Cardiac fibroblast (primary cell): ENCODE measurements at regions not wholly inside any gene's neighbourhood (a gene's known extent, or its start where the extent isn't known, plus 50 kb on each side); places are given as distances from the start of the nearest gene placed in this dataset.
"Not testable (repeated sequence)": the region's sequence is repeated elsewhere in the genome, so short reads cannot be mapped to it uniquely, and the experiment has no call there.

Experiments
- DNase-seq, 2 donors: peaks; one replicate each; pipeline versions ENCODE4 v3.0.0 to v3.0.0-alpha.2; 2010; ENCODE audit warnings: low read depth in 2 of 2
- H3K4me3 ChIP-seq, 2 donors: replicated peaks in 1 of 2; 1 replicate in 1 of 2; 2 replicates in 1 of 2; pipeline ENCODE4 v1.5.1; 2011; ENCODE audit warnings: low read depth in 2 of 2, low read length in 2 of 2, mild to moderate bottlenecking in 2 of 2, moderate library complexity in 1 of 2
- TF ChIP-seq, protein P1 (sequence below): IDR thresholded peaks from one replicate; pipeline ENCODE4 v1.5.1; 2011; ENCODE audit warnings: low read depth, mild to moderate bottlenecking, low read length, inconsistent platforms

DNA sequence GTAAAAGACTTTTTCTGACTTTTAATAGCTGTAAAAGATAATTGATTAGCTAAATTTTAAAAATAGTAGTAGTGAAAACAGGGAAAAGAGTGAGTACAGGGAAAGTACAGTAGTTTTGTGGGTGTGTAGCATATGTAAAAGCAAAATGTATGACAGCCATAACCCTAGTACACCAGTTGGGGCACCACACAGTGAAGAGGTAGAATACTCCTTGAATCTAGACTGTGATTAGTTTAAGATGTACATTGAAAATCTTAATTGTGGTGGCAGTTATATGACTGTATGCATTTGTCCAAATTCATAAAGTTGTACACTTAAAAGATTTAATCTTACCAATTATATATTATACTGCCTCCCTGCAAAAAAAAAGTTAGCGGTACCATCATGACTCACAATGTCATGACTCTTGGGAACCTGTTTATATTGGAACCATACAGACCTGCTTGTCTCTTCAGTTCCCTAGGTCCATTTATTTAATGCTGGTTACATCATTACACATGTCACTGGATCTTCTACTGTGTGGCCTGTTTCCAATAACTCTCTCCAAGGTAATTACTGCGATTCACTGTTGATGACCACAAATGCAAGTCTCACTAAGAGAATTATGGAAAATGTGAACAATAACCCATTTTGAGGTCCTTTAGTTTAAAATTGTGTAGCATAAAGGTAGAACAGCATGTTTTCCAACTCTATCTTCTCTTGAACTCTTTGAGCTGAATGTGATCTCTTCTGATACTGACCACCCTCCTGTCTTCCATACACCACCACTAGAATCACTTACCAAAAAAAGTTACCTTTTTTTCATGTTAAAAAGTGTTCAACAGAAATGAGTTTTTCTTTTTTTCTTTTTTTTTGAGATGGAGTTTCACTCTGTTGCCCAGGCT is 264.2 kb upstream of the AMIGO2 start:
- TF ChIP-seq, protein P1, sequence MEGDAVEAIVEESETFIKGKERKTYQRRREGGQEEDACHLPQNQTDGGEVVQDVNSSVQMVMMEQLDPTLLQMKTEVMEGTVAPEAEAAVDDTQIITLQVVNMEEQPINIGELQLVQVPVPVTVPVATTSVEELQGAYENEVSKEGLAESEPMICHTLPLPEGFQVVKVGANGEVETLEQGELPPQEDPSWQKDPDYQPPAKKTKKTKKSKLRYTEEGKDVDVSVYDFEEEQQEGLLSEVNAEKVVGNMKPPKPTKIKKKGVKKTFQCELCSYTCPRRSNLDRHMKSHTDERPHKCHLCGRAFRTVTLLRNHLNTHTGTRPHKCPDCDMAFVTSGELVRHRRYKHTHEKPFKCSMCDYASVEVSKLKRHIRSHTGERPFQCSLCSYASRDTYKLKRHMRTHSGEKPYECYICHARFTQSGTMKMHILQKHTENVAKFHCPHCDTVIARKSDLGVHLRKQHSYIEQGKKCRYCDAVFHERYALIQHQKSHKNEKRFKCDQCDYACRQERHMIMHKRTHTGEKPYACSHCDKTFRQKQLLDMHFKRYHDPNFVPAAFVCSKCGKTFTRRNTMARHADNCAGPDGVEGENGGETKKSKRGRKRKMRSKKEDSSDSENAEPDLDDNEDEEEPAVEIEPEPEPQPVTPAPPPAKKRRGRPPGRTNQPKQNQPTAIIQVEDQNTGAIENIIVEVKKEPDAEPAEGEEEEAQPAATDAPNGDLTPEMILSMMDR = no peak
- DNase-seq = peak in 1 of 2 donors; percentile 63
- no peak overlapping the region for H3K4me3 ChIP-seq

DNA sequence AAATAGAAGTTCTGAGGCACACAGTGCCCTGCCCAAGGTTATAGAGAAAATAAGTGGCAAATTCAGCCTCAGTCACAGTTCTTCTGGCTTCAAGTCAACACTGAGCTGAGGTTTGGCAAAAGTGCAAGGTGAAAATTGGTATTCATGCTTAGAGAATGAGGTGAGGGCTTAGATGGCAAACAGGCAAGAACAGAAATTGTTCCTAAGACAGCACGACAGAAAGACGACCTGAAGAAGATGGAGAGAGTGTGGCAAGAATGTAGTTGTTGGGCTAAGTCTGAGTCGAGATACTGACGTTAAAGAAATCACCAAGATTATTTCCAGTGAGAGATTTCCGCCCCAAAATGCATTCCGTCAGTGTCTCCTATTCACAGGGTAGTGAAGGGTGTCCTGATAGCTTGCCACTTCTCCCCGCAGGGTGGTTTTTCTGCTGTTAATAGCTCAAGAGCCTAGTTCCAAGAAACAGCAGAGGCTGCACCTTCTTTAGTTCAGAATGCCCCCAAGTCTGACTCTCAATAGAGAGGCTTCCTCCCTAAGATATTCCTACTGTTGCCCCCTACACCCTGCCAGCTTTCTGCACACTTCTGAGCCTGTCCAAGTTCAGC is 260.8 kb upstream of the AMIGO2 start:
- TF ChIP-seq, protein P1 = no peak
- DNase-seq = no peak
- H3K4me3 ChIP-seq = no peak overlapping the region

DNA sequence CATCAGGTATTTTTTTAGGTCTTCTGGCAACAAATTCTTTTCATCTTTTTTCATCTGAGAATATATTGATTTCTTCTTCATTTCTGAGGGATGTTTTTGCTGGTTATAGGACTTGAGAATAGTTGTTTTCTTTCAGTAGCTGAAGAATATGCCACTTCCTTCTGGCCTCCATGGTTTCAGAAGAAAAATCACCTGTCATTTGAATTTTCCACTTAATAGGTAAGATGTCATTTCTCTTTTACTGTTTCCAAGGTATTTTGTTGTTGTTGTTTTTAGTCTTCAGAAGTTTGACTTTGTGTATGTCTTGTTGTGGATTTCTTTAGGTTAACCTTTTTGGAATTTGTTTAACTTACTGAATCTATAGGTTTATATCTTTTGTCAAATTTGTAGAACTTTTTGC is 257.8 kb upstream of the AMIGO2 start:
- H3K4me3 ChIP-seq = no peak overlapping the region
- no peak for DNase-seq
- TF ChIP-seq, protein P1 = no peak

DNA sequence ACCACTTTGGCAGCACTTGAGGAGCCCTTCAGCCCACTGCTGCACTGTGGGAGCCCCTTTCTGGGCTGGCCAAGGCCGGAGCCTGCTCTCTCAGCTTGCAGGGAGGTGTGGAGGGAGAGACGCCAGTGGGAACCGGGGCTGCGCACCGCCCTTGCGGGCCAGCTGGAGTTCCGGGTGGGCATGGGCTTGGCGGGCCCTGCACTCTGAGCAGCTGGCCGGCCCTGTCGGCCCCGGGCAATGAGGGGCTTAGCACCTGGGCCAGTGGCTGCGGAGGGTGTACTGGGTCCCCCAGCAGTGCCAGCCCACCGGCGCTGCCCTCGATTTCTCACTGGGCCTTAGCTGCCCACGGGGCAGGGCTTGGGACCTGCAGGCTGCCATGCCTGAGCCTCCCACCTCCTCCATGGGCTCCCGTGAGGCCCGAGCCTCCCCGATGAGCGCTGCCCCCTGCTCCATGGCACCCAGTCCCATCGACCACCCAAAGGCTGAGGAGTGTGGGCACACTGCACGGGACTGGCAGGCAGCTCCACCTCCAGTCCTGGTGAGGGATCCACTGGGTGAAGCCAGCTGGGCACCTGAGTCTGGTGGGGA is 253.6 kb upstream of the AMIGO2 start:
- not testable (repeated sequence) for DNase-seq, H3K4me3 ChIP-seq

DNA sequence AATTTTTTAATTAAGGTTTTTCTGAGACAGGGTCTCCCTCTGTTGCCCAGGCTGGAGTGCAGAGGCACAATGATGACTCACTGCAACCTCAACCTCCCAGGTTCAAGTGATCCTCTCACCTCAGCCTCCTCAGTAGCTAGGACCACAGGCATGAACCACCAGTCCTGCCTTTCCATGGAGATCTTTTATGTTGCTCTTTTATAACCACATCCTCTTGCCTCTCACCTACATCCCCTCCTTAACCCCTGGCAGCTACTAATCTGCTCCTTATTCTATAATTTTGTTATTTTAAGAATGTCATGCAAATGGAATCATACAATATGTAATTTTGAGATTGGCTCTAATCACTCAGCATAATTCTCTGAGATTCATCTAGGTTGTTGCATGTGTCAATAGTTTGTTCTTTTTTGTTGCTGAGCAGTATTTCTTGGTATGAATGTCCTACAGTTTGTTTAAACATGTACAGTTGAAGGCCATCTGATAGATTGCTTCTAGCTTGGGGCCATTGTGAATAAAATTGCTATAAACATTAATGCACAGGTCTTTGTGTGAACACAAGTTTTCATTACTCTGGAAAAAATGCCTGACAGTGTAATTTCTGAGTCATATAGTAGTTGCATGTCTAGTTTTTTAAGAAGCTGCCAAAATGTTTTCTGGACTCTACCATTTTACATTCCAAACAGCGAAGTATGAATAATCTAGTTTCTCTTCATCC is 249.2 kb upstream of the AMIGO2 start:
- DNase-seq = peak; percentile 51 to 75
- TF ChIP-seq, protein P1 = no peak
- no peak overlapping the region for H3K4me3 ChIP-seq

DNA sequence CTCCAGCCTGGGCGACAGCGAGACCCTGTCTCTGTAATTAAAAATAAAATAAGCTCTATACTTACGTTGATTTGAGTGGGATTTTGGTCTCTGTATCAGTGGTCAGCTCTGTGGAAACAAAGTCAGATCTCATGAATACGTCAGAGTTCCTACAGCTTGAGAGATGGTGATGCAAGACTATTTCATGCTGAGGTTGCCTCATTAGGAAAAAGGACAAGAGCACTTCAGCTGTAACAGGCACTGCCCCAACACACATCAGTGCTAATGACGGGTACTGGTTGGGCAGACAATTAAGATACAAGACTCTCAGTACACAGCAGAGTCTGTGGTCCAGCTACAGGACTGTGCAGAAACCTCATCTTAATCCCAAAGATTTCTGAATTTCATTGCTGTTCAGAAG is 246.4 kb upstream of the AMIGO2 start:
- DNase-seq = no peak
- no peak overlapping the region for H3K4me3 ChIP-seq
- TF ChIP-seq, protein P1 = no peak

DNA sequence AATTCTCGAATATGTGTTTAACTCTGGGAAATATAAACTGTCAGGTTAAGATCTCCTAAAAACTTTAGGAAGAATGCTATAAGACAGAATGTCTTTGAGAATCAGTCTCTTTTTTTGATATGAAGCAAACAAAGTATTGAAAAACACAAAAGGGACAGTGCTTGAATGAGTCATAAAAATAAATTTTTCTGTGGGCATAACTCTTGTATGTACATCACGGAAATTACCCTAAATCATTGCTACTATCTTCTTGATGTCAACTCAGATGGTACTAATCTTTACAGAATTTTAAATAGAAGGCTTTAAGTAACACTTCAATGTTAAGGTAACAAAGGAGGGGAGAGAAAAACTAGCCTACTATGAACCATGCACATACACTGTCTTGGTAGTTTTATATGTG is 244.0 kb upstream of the AMIGO2 start:
- H3K4me3 ChIP-seq = no peak overlapping the region
- DNase-seq = no peak
- TF ChIP-seq, protein P1 = no peak
